Neural cell (in vitro differentiated cells): ENCODE measurements at regions not wholly inside any gene's neighbourhood (a gene's known extent, or its start where the extent isn't known, plus 50 kb on each side); places are given as distances from the start of the nearest gene placed in this dataset.

Source experiments
- H2AFZ ChIP-seq: fragments of 200-600, 300-800 bp; sonication (generic), shearing (Covaris generic); 2 replicates; pipeline ENCODE4 v1.6.0; 2014; ENCODE audit warnings: low read depth, mild to moderate bottlenecking, antibody characterized with exemption, low read length, moderate library complexity
- H3F3A ChIP-seq: fragments of 200-600 bp; shearing (Covaris generic); 2 replicates; pipeline ENCODE4 v1.6.1; 2016; ENCODE audit warnings: mild to moderate bottlenecking, moderate library complexity, mixed read lengths, antibody characterized with exemption, low read length; ENCODE audit not compliant: insufficient read depth, poor library complexity, severe bottlenecking
- H3K27ac ChIP-seq: fragments of 200-600, 300-800 bp; sonication (generic), shearing (Covaris generic); 2 replicates; pipeline ENCODE4 v1.5.1; 2014; ENCODE audit warnings: mild to moderate bottlenecking, low read length, moderate library complexity
- H3K27me3 ChIP-seq: fragments of 300-800, 200-600 bp; sonication (generic), shearing (Covaris generic); 2 replicates; pipeline ENCODE4 v1.6.0; 2014; ENCODE audit warnings: mild to moderate bottlenecking, low read depth, low read length, moderate library complexity; ENCODE audit not compliant: insufficient read depth
- H3K36me3 ChIP-seq: fragments of 300-800, 200-600 bp; sonication (generic), shearing (Covaris generic); 2 replicates; pipeline ENCODE4 v1.5.1; 2014; ENCODE audit warnings: mild to moderate bottlenecking, antibody characterized with exemption, low read length, moderate library complexity; ENCODE audit not compliant: insufficient read depth
- H3K4me2 ChIP-seq: fragments of 300-800, 200-600 bp; sonication (generic), shearing (Covaris generic); 2 replicates; pipeline ENCODE4 v1.6.0; 2014; ENCODE audit warnings: mild to moderate bottlenecking, low read length
- H3K4me3 ChIP-seq: fragments of 300-800, 200-600 bp; sonication (generic), shearing (Covaris generic); 2 replicates; pipeline ENCODE4 v1.5.1; 2014; ENCODE audit warnings: mild to moderate bottlenecking, low read length, moderate library complexity
- H3K79me2 ChIP-seq: fragments of 200-600 bp; shearing (Covaris generic); replicated peaks from 2 replicates; pipeline ENCODE4 v1.6.0; 2014; ENCODE audit warnings: mild to moderate bottlenecking, low read length, moderate library complexity; ENCODE audit not compliant: insufficient read depth
- H3K9ac ChIP-seq: fragments of 300-800, 200-600 bp; sonication (generic), shearing (Covaris generic); 2 replicates; pipeline ENCODE4 v1.6.1; 2016; ENCODE audit warnings: mild to moderate bottlenecking, low read length, mixed read lengths
- H3K9me2 ChIP-seq: fragments of 200-600 bp; shearing (Covaris generic); 2 replicates; pipeline ENCODE4 v1.6.1; 2016; ENCODE audit warnings: mild to moderate bottlenecking, low read length, mixed read lengths; ENCODE audit not compliant: insufficient read depth
- H3K9me3 ChIP-seq: fragments of 200-600, 300-800 bp; sonication (generic), shearing (Covaris generic); 2 replicates; pipeline ENCODE4 v1.6.1; 2016; ENCODE audit warnings: mild to moderate bottlenecking, mixed run types, low read length, moderate library complexity, mixed read lengths
- H4K20me1 ChIP-seq: fragments of 200-600 bp; shearing (Covaris generic); 2 replicates; pipeline ENCODE4 v1.6.1; 2016; ENCODE audit warnings: mild to moderate bottlenecking, mixed run types; ENCODE audit not compliant: insufficient read depth
- CTCF ChIP-seq: fragments of 450-650 bp; IDR thresholded peaks from 2 replicates; pipeline ENCODE4 v1.5.1; 2014; ENCODE audit warnings: antibody characterized with exemption, mild to moderate bottlenecking, moderate library complexity; ENCODE audit not compliant: poor library complexity, severe bottlenecking
- EP300 ChIP-seq: fragments of 450-650 bp; conservative IDR thresholded peaks from 2 replicates; pipeline ENCODE4 v1.6.1; 2014; ENCODE audit warnings: antibody characterized with exemption, mild to moderate bottlenecking, moderate library complexity; ENCODE audit not compliant: poor library complexity, severe bottlenecking
- EZH2 ChIP-seq: fragments of 200-600, 300-800 bp; shearing (Covaris generic), sonication (generic); IDR thresholded peaks from 2 replicates; pipeline ENCODE4 v1.6.1; 2014; ENCODE audit warnings: antibody characterized with exemption, low read length, borderline replicate concordance, mild to moderate bottlenecking; ENCODE audit not compliant: insufficient read depth, poor library complexity, severe bottlenecking
- MXI1 ChIP-seq: fragments of 450-650 bp; conservative IDR thresholded peaks from 2 replicates; pipeline ENCODE4 v1.6.1; 2014; ENCODE audit warnings: antibody characterized with exemption, mild to moderate bottlenecking; ENCODE audit not compliant: poor library complexity, severe bottlenecking
- POLR2AphosphoS5 ChIP-seq: IDR thresholded peaks from 2 replicates; pipeline ENCODE4 v1.6.1; 2012
- RAD21 ChIP-seq: fragments of 450-650 bp; conservative IDR thresholded peaks from 2 replicates; pipeline ENCODE4 v1.6.1; 2014; ENCODE audit warnings: antibody characterized with exemption, mild to moderate bottlenecking, moderate library complexity
- SMC3 ChIP-seq: fragments of 450-650 bp; conservative IDR thresholded peaks from 2 replicates; pipeline ENCODE4 v1.6.1; 2014; ENCODE audit warnings: antibody characterized with exemption, mild to moderate bottlenecking, moderate library complexity; ENCODE audit not compliant: poor library complexity
- TAF1 ChIP-seq: IDR thresholded peaks from 2 replicates; pipeline ENCODE4 v1.6.1; 2012; ENCODE audit warnings: low read depth
- TF ChIP-seq, protein P1 (sequence below): IDR thresholded peaks from 2 replicates; pipeline ENCODE4 v1.6.1; 2012; ENCODE audit warnings: borderline replicate concordance

- no peaks in the 10 kb centered on the region for H3F3A ChIP-seq
- H3K4me2 ChIP-seq, result no peak overlapping the region
- H4K20me1 ChIP-seq, result no peaks in the 10 kb centered on the region
- no peaks in the 10 kb centered on the region for H3K36me3 ChIP-seq
- H3K9ac ChIP-seq, result no peak overlapping the region
- H3K4me3 ChIP-seq, result no peak overlapping the region
- no peaks in the 10 kb centered on the region for H3K9me2 ChIP-seq
- no peaks in the 10 kb centered on the region for H3K9me3 ChIP-seq
- H2AFZ ChIP-seq, result no peak overlapping the region
- H3K27me3 ChIP-seq, result no peaks in the 10 kb centered on the region
- H3K79me2 ChIP-seq, result no peaks in the 10 kb centered on the region
- H3K27ac ChIP-seq, result no peak overlapping the region
- no peak for TF ChIP-seq EZH2
- no peak for TF ChIP-seq SMC3
- TF ChIP-seq TAF1, result no peak
- TF ChIP-seq CTCF, result no peak
- TF ChIP-seq RAD21, result no peak
These were observed 98.1 kb upstream of the MLN start for GRCh38 chr6:33901822-33902456.

DNA sequence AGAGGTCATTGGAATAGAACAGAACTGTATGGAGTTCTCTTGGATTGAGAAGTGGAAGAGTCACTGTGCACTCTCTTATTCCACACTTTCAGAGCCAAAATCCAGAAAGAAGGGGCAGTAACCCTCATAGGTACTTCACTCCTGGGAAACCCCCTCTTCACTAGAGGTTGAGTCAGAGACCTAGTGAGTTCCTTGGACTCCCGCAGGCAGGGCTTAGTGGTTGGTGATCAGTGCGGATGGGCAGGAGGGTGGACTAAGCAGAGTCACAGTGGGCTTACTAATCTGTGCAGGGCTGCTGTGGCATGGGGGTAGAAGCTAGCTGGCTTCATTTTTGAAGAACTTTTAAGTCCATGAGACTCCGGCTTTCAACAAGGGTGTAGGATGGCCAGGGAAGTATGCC is 95.0 kb upstream of the MLN start:
- Histone ChIP-seq H3K27me3 (no peaks in the 10 kb centered on the region), H3K9me3 (no peaks in the 10 kb centered on the region), H2AFZ (no peak overlapping the region), H3K4me3 (no peak overlapping the region), H3K9me2 (no peaks in the 10 kb centered on the region), H3F3A (no peaks in the 10 kb centered on the region), H3K36me3 (no peaks in the 10 kb centered on the region), H4K20me1 (no peaks in the 10 kb centered on the region), H3K79me2 (no peaks in the 10 kb centered on the region), H3K27ac (no peak overlapping the region), H3K9ac (no peak overlapping the region), H3K4me2 (no peak overlapping the region)
- TF ChIP-seq EP300 (no peak), RAD21 (no peak), MXI1 (no peak), TAF1 (no peak), CTCF (no peak), SMC3 (no peak), POLR2AphosphoS5 (no peak), EZH2 (no peak)
- TF ChIP-seq, protein P1, sequence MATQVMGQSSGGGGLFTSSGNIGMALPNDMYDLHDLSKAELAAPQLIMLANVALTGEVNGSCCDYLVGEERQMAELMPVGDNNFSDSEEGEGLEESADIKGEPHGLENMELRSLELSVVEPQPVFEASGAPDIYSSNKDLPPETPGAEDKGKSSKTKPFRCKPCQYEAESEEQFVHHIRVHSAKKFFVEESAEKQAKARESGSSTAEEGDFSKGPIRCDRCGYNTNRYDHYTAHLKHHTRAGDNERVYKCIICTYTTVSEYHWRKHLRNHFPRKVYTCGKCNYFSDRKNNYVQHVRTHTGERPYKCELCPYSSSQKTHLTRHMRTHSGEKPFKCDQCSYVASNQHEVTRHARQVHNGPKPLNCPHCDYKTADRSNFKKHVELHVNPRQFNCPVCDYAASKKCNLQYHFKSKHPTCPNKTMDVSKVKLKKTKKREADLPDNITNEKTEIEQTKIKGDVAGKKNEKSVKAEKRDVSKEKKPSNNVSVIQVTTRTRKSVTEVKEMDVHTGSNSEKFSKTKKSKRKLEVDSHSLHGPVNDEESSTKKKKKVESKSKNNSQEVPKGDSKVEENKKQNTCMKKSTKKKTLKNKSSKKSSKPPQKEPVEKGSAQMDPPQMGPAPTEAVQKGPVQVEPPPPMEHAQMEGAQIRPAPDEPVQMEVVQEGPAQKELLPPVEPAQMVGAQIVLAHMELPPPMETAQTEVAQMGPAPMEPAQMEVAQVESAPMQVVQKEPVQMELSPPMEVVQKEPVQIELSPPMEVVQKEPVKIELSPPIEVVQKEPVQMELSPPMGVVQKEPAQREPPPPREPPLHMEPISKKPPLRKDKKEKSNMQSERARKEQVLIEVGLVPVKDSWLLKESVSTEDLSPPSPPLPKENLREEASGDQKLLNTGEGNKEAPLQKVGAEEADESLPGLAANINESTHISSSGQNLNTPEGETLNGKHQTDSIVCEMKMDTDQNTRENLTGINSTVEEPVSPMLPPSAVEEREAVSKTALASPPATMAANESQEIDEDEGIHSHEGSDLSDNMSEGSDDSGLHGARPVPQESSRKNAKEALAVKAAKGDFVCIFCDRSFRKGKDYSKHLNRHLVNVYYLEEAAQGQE, result no peak
